Activated CD4-positive, alpha-beta T cell treated with anti-CD3 and anti-CD28 coated beads for 1 hour (primary cell): ENCODE measurements at regions not wholly inside any gene's neighbourhood (a gene's known extent, or its start where the extent isn't known, plus 50 kb on each side); places are given as distances from the start of the nearest gene placed in this dataset.
A peak's percentile ranks its signal among the peaks of the same experiment; 100 is the strongest.

ENCODE experiments used
- DNase-seq: peaks from one replicate; pipeline ENCODE4 v3.0.0-alpha.2; 2020

DNA sequence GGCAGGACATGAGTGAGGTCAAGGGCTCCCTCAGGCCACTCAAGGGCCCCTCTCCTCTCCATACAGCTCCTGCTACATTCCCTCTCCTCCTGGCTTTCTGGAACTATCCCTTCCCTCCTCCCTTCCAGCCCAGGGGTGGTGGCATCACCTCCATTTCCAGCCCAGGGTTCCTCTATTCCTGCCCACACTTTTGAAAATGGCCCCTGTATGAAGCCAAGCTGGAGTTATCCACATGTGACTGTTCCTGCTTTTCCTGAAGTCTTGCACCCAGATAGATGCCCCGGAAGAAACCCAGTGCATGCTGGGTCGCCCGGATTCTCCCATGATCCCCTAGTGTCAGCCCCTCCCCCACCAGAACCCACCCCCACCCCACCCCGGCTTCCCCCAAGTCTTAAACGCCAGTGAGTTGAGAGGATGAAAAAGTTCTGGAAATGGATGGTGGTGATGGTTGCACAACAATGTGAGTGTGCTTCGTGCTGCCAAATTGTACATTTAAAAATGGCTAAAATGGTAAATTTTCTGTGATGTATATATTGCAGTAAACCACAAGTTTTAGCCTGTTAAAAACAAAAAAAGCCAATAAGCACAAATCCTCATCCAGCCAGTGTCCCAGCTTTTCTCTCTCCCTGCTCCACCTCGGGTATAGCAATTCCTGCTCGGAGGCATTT is 136.9 kb downstream of the SCARB1 start:
- DNase-seq, result no peak

DNA sequence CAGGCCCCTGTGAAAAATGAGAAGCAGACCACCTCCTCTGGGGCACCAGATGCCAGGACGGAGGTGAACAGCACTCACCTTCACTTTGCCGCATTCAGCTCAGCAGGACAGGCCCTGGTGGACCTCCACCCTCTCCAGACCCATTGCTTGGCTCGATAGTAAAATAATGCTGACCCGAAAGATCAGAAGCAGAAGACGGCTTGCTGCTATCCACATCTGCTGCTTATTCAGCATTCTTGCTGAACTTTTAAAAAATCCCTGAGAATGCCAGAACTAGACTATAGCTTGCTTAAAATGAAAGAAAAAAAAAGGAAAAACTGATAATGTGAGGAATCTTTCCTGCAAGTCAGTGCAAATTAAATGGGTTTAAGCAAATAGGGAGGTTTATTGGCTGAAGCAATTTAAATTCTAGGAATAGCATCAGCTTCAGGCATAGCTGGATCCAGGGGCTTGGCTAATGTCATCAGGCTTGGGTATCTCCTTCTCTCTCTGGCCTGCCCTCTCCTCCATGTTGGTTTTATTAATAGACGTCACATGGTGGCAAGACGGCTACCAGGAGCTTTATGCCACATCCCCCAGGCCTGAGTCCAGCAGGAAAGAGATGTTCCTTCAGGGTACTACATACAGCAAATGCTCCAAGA is 137.9 kb downstream of the SCARB1 start:
- no peak for DNase-seq

DNA sequence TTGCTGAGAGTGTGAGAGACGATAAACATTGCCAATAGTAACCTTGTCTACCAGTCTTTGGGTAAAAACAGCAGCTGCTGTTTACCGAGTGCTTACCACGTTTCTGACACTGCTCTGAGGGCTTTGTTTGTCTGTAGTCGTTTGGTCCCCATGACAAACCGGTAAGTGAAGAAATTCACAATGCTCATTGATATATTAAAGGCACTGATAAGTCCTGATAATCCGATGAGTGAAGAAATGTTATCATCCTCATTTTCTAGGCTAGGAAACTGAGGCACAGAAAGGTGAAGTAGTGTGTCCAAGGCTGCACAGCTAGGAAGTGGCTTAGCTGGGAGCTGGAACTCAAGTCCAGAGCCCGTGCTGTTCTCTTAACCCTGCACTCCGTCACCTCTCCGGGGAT is 138.6 kb downstream of the SCARB1 start:
- DNase-seq, result no peak

DNA sequence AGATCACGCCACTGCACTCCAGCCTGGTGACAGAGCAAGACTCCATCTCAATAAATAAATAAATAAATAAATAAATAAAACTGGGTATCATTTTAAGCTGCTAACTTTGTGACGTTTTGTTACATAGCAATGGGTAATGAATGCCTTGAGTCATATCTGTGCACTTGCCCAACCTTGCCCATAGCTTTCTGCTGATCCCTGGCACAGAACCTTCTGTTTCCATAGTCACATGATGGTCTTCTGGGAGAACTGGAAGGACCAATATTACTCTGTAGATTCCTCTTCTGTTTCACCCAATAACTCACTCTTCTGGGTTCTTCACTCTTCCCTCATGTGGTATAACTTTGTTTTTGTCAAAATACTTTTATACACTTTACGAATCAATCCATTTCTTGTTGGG is 140.8 kb downstream of the SCARB1 start:
- DNase-seq, result no peak

DNA sequence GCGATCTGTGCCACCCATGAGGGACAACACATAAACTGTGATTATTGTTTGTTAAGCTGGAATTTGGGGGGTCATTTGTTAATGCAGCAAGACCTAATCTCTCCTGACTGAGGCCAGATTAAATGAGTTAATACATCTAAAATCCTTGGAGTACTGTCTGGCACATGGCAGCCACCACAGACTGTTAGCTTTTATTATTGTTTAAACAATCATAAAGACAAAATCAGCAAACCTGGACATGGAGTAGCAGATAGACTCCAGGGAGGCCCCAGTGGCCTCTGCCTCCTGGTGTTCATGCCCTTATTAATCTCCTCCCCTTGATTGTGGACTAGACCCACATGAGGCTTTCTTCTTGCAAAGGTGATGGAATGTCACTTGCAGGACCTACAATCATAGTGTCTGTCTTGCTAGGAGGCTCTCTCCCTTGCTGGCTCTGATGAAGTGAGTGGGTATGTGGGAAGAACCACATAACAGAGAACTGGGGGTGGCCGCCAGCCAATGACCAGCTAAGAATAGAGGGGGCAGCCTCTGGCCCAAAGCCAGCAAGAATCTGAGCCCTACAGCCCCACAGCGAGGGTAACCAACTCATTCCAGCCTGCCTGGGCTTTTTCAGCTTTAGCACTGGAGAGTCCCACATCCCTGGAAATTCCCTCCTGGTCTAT is 142.0 kb downstream of the SCARB1 start:
- no peak for DNase-seq

DNA sequence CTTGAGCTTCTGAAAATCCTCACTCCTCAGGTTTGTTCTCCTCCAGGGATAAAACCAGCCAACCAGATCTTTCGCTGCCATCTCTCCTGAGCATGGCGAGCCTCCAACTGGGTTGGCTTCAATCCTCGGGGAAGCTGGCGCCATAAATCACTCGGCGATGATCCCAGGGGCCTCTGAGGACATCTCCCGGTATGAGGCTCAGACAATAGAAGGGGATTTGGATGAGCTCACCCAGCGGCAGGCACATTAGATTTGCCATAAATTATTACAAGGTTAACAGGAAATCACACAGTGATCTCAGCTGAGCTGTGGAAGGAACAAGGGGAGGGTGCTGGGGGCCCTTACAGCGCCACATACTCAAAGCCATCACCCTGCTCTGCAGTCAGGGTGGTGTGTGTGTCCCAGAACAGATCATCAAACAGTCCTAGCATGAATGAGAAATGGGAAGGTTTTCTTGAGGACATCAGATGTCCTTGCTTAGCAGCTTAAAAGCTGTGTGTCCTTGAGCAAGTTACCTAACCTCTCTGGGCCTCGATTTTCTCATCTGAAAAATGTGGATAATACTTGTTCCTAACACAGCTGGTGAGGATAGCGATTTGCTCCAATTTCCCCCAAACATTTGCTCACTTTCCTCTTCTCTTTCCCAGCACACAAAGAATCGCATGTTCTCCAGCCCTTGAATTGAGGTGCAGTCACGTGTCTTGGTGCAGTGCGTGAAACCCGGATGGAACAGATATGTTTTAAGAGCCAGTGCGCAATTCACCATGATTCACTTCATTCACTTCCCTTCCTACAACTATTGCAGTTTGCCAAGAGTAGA is 142.8 kb downstream of the SCARB1 start:
- DNase-seq, result no peak

DNA sequence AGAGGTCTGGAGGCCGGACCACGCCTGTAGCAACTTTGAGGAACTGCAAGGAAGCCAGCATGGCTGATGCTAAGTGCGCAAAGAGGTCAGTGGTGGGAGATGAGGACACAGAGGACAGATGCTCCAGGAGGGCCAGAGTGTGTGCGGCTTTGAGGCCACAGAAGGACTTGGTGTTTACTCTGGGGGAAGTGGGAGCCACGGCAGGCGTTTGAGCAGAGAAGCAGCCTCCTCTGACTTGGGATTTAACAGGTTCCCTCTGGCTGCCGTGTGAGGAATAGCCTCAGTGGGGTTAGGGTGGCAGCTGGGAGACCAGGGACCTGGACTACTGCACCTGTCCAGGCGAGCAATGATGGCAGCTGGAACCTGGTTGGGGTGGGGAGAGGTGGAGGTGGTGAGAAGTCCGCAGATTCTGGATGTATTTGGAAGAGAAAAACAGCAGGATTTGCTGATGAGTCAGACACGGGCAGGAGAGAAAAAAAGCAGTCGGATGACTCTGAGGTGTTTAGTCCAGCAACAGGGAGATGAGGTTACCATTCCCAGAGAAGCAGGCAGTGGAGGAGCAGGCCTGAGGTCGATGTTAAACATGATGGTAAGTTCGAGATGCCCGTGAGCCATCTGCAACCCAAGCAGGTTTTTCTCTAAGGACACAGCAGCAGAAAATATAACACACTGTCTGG is 143.5 kb downstream of the SCARB1 start:
- DNase-seq, result no peak

DNA sequence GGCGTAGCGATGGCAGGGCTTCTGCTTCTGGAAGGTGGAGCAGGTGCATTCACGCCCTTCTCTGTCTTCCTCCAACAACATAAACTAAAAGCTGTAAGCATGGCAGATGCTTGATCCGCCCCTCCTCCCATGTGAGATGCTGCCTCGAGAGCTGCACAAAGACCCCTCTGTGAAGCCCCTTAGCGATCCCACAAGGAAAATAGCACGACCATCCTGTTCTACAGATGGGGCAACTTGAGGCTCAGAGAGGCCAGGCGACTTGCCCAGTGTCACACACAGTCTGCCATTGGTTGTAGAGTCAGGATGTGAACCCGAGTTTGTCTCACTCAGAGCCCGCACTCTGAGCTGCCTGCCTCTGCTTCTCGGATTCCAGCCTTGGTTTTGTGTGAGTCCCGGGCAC is 144.4 kb downstream of the SCARB1 start:
- no peak for DNase-seq

DNA sequence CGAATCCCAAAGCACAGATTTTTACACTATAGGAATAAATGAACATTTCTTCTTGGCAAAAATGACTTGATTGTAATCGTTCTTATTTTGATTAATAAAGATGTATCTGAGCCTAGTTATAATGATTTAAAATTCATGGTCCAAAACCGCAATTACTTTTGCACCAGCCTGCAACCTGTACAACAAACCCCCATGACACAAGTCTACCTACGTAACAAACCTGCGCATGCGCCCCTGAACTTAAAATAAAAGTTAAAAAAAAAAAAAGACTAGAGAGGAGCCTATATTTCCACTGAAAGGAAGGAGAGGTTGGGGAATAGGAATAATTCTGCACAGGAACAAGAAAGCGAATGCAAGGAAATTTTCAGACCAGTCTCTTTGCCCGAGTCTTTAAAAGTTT is 145.2 kb downstream of the SCARB1 start:
- DNase-seq, result no peak

DNA sequence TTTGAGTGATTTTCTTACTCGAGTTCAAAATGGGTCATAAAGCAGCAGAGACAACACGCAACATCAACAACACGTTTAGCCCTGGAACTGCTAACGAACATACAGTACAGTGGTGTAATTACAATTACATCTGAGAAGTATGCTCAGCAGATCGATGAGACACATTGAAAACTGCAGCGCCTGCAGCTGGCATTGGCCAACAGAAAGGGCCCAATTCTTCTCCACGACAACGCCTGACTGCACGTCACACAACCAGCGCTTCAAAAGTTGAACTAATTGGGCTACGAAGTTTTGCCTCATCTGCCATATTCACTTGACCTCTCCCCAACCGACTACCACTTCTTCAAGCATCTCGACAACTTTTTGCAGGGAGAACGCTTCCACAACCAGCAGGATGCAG is 145.6 kb downstream of the SCARB1 start:
- DNase-seq, result no peak

DNA sequence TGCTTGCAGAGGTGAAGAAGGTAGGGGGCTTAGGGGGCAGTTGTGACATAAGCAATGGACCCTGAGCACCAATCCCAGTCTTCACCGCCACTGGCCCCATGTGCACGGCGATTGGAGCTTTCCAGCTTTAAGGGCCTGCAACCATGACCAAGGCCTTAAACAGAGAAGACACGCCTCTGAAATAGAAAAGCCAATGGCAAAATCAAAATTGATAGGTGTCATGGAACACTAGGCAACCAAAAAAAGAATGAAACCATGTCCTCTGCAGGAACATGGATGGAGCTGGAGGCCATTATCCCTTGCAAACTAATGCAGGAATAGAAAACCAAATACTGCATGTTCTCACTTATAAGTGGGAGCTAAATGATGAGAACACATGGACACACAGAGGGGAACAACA is 146.3 kb downstream of the SCARB1 start:
- DNase-seq, result no peak

DNA sequence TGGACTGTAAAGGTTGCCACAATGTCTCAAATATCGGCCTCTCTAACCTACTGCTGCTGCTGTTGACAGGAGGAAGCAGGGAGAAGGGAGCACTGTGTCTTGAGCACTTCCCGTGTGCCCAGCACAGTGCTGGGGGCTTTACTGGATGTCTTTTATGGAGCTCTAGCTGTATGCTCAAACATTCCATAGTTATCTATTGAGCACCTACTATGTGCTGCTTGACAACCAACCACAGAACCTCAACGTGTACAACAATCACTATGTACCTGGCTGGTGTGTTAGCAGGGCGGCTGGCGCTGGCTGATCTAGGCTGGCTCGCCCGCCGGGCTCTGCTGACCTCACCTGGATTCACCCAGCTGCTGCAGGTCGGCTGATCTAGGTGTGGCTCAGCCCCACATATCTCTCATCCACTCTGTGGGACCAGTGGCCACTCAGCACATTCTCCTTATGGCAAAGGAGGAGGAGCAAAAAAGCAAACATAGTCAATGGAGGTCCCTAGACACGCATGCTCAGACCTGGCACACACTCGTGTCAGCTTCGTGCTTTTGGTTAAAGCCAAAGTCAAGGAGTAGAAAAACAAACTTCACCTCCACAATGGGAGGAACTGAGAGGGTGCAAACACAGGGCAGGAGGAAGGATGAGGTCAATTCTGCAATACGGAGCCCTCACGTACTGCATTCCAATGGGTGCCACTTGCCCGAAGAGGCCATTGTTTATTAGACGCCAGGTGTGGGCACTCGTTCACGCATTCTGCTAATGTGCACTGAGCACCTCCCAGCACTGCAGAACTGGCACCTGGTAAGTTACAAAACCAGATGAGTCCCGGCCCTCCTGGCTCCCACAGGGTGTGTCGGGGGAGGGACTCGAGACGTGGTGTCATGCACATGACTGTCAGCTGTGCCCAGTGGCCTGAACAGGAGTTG is 147.2 kb downstream of the SCARB1 start:
- DNase-seq, result no peak

DNA sequence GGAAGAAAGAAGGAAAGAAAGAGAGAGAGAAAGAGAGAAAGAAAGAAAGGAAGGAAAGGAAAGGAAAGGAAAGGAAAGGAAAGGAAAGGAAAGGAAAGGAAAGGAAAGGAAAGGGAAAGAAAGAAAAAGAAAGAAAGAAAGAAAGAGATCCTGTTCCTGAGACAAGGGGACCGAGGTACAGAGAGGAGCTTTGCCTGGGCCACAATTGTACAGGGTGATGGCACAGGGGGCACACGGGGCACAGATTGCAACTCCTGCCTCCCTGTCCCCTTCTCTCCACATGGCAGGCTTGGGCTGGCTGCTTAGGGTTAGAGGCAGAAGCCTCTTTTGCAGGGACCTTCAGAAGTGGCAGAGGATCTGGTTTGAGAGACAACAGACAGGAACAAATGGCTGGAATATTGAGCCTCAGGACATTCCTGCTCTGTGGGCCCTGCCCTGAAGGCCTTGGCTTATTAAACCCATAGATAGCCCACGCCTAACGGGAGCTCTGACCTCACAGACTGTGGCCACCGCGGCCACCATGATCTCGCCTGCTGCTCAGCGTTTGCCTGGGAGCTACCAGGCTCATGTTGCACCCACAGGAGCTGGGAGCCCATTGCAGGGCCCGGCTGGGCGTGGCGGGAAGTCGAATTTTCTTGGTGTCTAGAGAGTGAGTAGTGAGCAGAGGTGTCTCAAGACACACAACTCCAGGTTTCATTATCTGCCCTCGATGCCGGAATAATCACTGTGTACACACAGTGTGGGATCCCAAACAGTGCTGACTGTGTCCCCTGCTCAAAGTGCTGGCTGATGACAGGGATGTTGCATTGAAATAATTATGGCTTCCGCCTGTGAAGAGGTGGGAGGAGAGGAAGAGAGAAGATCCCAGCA is 147.9 kb upstream of the NCOR2 start:
- no peak for DNase-seq

DNA sequence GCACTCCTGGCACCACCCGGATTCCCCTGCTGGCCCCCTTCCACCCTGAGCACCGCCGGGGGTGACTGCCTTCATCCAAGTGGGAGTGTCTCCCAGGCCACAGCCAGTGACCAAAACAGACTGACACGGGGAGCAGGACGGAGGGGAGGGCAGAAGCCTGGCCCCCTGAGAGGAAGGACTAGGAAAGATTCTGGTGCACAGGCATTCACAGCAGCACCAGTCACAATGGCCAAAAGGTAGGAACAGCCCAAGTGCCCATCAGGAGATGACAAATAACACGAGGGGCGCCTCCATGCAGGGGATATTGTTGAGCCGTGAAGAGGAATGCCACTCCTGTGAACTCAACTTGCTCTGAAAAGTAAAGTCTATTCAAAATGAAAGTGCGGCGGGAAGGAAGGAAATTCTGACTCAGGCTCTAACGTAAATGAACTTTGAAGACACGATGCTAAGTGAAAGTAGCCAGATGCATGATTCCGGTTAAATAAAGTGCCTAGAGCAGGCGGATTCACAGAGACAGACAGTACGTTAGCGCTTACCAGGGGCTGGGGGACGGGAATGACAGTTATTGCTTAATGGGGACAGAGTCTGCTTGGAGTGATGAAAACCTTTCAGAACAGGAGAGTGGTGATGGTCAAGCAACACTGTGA is 146.1 kb upstream of the NCOR2 start:
- peak; percentile 52 for DNase-seq

DNA sequence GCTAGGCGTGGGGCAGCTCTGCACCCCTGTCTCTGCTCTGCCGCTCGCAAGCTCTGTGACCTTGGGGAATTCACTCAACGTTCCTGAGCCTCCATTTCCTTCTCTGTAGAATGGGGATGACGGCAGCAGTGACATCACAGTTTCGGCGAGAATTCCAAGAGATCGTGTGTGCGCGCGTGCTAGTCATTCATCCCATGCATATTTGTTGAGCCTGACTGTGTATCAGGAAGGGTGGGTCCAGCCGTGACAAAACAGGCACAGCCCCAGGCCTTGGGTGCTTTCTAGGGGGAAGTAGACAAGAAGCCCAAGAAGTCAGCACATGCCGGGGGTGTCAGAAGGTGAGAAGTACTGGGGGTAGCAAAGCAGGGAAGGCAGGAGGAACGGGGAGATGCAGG is 145.6 kb upstream of the NCOR2 start:
- no peak for DNase-seq

DNA sequence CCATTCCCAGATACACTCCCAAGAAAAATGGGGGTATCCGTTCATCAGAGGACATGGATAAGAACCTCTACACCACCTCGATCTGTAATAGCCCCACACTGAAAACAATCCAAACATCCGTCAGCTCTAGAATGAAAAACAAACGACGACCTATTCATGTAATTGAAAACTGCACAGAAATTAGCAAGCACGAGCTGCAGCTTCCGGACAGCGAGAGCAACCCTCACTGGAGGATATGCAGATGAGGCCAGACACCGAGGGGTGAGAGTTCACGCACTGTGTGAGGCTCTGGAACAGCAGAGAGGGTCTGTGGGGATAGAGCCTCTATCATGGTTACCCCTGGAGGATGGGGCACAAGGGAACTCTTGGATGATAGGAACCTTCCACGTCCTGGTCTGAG is 143.9 kb upstream of the NCOR2 start:
- DNase-seq, result no peak

DNA sequence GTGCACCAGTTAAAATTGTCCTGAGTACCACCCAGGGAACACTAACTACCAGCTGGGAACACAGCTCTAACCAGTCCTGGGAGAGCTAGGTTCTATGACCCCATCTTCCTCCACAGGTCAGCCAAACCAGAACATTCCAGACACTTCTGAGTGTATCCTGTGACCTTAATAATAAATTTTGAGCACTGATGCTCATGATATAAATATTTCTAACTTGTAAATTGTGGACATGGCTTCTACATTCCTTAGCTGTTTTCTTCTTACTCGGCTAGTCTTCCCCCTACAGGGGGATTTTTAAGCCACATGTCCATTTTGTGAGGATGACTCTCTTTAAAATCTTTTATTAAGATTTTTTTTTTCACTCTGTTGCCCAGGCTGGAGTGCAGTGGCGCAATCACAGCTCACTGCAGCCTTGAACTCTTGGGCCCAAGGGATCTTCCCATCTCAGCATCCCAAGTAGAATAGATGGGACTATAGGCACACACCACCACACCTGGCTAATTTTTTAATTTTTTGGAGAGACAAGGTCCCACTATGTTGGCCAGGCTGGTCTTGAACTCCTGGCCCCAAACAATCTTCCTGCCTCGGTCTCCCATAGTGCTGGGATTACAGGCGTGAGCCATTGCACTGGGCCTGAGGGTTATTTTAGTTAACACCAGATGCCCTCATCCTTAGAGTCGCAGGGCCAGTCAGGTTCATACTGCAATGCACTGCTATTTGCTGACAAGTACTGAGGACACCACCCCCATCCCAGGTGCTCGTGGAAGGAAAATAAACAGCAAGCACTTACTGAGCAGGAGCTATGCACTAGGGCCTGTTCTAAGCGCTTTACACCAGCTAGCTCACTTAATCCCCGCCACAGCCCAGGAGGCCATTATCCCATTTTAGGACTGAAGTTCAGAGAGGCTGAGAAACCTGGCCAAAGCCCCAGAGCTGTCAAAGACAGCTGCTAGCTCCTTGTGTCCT is 142.6 kb upstream of the NCOR2 start:
- DNase-seq, result no peak

DNA sequence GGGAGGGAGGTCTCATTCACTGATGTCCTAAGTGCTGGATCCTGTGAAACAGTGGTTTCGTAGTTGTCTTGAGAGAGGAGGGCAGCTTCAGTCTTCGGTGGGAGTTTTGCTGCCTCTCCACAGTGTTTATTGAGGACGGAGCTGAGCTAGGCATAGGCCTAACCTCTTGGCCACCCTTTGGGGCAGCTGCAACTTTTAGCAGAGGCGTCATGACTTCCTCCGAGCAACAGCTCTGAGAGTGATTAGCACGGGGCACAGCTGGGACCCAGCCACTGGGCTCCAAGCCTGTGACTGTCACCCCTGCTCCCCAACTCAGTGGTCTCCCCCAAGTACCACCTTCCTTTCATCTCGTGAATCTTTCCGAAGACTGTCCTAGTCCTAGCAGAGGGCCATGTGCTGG is 139.9 kb upstream of the NCOR2 start:
- no peak for DNase-seq

DNA sequence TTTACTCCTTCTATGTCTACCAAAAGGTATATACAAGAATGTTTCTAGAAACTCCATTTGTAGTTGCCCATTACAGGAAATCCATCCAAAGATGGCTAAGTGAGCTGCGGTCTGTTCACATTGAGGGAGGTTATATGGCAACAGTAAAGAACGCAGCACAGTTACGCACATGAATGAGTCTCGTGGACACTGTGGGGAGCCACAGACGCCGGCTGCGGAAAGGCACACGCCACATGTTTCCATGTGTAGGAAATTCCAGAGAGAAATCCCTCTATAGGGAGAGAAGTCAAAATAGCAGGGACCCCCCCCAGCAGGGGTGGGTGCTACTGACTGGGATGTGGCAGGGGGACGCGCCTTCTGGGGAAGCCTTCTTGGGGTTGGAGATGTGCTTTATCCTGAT is 139.0 kb upstream of the NCOR2 start:
- DNase-seq, result no peak
